ENCODE measurements at regions not wholly inside any gene's neighbourhood (a gene's known extent, or its start where the extent isn't known, plus 50 kb on each side); places are given as distances from the start of the nearest gene placed in this dataset.
A peak's percentile ranks its signal among the peaks of the same experiment; 100 is the strongest.

DNA sequence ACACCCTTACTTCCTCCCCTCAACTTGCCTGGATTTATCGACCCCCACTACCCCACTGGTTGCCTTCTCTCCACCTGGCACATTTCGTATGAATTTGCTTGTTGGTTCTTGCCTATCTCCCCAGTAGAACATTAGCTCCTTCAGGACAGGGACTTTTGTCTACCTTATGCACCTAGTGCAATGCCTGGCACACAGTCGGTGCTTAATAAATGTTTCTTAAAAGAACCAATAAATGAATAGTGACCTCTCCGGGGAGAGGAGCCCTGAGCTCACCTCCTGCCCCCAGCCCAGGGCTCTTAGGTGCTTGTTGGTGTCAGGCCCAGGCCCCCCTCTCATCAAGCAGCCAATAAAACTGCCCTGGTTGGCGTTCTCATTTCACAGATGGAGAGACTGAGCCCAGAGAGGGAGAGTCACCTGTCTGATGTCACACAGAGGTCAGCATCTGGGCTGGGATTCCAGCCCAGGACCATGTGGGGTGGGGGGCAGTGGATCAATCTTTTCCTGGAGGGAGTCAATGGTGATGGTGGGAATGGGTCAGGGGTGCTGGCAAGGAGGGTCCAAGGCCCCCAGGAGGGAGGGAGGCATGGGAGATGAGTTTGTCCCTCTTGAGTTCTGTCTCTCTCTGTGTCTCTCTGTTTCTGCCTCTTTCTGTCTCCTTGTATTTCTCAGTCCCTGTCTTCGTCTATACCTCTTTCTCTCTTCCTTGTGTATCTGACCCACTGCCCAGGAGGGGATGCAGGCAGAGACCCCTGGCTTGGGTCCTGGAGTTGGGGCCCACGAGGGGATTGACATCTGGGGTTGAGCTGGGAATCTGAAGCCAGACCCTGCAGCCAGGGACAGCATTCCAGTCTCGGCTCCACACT lies 89.6 kb downstream of the CEBPB start:
- in situ Hi-C loops (cut with HindIII; ENCODE audit: low pct_unique_long_range_greater_than_20kb, low sequenced_read_pairs), result no loop called here
- no peak for DNase-seq (ENCODE audit: low read depth in 1 of 2, low spot score in 1 of 2)

GRCh38 chr20:50280851-50281655 lies 90.4 kb downstream of the CEBPB start:
- in situ Hi-C loops (cut with HindIII; ENCODE audit: low pct_unique_long_range_greater_than_20kb, low sequenced_read_pairs), result no loop called here
- no peak for DNase-seq (ENCODE audit: low read depth in 1 of 2, low spot score in 1 of 2)
- no peak for TF ChIP-seq JUND (IDR thresholded peaks at IDR 0.05; ENCODE audit: low read depth)

More for the DNA sequence above, 89.6 kb downstream of the CEBPB start:
- TF ChIP-seq JUND (IDR thresholded peaks at IDR 0.05; ENCODE audit: low read depth), result no peak

DNA sequence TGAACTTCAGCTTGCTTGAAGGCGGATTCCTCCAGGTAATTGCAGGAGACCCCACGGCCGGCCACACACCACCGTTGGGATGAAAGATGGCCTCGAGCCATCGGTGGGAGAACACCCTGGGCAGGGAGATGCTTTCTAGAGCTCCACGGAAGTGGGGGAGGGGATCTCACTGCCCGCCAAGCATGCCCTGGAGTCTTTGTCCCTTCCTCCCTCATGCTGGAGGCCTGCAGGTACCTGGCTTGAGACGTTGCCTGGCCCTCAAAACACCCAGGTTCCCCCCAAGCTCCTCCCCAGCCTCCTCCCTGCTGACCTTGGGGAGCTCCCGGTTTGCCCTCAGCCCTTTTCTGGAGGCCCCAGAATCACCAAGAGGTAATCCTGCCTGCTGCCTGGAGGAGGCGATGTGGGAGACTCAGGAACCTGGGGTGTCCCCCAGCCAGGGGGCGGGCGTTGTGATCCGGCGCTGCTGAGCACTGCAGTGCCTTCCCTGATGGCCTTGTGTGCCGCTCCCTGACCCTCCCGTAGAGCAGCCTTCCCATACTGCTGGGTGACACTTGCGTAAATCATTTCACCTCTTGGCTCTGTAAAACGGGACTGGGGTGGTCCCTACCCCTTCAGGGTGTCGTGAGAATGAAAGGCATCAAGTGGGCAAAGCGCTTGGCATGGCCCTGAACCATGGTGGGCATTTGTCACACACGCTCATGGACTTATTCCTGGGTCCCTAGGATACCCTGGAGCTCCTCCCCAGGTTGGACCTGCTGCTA lies 91.4 kb downstream of the CEBPB start:
- no peak for TF ChIP-seq JUND (IDR thresholded peaks at IDR 0.05; ENCODE audit: low read depth)
- no peak for DNase-seq (ENCODE audit: low read depth in 1 of 2, low spot score in 1 of 2)
- in situ Hi-C loops (cut with HindIII; ENCODE audit: low pct_unique_long_range_greater_than_20kb, low sequenced_read_pairs), result no loop called here

DNA sequence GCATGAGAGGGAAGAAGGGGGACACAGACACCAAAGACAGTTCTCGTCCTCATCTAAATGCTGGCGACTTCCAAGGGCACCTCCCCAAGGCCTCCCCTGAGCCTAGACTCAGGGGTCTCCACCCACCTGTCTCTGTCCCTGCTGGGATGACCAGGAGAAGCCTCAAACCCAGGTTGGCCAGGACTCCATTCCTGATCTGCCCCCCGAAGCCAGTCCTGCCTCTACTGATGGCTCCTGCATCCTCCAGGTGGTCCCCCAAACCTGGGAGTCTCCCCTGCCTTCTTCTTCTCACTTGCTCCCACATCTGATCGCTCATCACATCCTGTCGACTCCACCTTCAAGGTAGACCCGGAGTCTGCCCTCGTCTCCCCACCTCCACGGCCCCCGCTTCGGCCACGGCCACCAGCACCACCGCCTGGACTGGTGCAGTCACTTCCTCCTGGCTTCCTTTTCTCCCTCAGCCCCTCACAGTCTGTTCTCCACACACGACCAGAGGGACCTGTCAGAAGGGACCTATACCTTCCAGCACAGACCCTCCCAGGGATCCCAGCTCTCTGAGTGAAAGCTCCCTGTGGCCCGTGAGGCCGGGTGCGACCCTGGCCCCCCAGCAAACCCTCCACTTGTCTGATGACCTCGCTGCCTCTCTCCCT lies 92.1 kb downstream of the CEBPB start:
- DNase-seq (ENCODE audit: low read depth in 1 of 2, low spot score in 1 of 2), result no peak
- in situ Hi-C loops (cut with HindIII; ENCODE audit: low pct_unique_long_range_greater_than_20kb, low sequenced_read_pairs), result no loop called here
- TF ChIP-seq JUND (IDR thresholded peaks at IDR 0.05; ENCODE audit: low read depth), result no peak

GRCh38 chr20:50283370-50283769 lies 92.7 kb downstream of the CEBPB start:
- in situ Hi-C loops (cut with HindIII; ENCODE audit: low pct_unique_long_range_greater_than_20kb, low sequenced_read_pairs), result no loop called here
- no peak for DNase-seq (ENCODE audit: low read depth in 1 of 2, low spot score in 1 of 2)
- no peak for TF ChIP-seq JUND (IDR thresholded peaks at IDR 0.05; ENCODE audit: low read depth)

DNA sequence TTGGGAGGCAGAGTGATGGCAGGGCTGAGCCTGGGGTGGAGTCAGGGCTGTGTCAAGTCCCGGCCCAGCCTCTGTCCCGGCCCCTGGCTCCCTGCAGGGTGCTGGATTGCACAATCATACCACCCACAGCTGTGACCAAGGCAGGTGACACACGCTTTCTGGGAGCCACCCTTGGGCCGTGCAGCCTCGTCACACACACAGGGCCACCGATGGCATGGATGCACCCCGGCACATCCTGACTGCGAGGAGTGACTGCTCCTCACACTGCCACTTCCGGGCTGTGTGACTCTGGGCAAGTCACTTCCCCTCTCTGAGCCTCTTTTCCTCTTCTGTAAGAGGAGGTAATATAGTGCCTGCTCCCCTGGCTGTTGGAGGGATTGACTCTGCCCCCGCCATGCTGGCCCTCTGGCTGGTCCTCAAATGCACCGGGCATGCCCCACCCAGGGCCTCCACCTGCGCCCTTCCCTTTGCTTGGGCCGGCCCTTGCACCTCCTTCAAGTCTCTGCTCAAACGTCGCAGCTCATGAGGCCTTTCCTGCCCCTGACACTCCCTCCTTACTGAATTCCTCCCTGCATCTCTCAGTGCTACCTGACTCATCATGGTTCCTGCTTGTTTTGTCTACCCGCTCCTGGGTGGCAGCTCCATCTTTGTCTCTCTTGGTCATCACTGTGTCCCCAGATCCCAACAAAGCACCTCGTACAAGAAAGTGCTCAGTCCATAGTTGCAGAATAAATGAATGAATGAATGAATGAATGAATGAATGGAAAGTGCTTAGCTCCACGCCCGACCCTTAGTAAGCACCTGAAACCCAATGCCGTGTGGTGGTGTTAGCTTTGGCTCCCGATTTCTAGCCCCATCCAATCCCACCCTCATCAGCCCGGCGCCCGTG lies 93.5 kb downstream of the CEBPB start:
- in situ Hi-C loops (cut with HindIII; ENCODE audit: low pct_unique_long_range_greater_than_20kb, low sequenced_read_pairs), result no loop called here
- TF ChIP-seq JUND (IDR thresholded peaks at IDR 0.05; ENCODE audit: low read depth), result no peak
- DNase-seq (ENCODE audit: low read depth in 1 of 2, low spot score in 1 of 2), result peak in 1 of 2 experiments; percentile 68

GRCh38 chr20:50284811-50285375 lies 94.3 kb downstream of the CEBPB start:
- TF ChIP-seq JUND (IDR thresholded peaks at IDR 0.05; ENCODE audit: low read depth), result no peak
- in situ Hi-C loops (cut with HindIII; ENCODE audit: low pct_unique_long_range_greater_than_20kb, low sequenced_read_pairs), result no loop called here
- peak in 1 of 2 experiments; percentile 63 for DNase-seq (ENCODE audit: low read depth in 1 of 2, low spot score in 1 of 2)

DNA sequence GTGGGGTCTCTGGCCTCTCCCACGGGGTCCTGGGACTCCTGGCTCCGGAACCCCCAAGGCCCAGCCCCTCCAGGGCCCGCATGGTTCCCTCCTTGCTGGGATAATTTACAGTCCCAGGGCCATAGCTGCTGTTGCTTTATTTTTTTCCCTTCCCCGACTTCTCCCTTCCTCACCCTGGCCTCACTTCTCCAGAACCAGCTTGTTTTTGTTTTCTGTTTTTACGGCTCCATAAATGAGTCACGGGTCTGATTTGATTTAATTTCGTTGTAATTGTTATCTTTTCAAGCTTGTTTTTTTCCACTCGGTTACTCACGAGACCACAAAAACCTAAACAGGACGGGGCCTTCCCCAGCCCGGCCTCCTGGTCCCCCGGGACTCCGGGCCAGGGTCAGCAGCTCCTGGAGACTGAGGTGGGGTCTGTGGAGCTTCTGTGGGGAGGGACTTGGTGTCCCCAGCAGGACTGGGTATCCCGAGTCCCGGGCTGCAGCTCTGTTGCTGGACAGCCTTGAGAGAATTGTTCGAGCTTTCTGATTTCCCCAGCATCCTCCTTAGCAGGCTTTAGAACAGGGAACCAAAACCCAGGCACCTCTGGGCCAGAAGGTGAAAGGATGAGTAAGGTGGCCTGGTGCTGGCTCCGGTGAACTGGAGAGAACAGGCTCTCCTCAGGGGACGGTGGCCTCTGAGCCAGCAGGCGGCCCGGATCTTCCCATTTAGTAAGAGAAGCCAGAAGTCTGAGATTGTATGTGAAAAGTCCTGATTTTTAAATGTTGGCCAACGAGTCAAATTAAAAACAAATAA lies 94.9 kb downstream of the CEBPB start:
- no peak for DNase-seq (ENCODE audit: low read depth in 1 of 2, low spot score in 1 of 2)
- in situ Hi-C loops (cut with HindIII; ENCODE audit: low pct_unique_long_range_greater_than_20kb, low sequenced_read_pairs), result no loop called here

GRCh38 chr20:50286174-50286511 lies 95.5 kb downstream of the CEBPB start:
- TF ChIP-seq JUND (IDR thresholded peaks at IDR 0.05; ENCODE audit: low read depth), result no peak
- DNase-seq (ENCODE audit: low read depth in 1 of 2, low spot score in 1 of 2), result no peak
- in situ Hi-C loops (cut with HindIII; ENCODE audit: low pct_unique_long_range_greater_than_20kb, low sequenced_read_pairs), result no loop called here

More for the DNA sequence above, 94.9 kb downstream of the CEBPB start:
- no peak for TF ChIP-seq JUND (IDR thresholded peaks at IDR 0.05; ENCODE audit: low read depth)

DNA sequence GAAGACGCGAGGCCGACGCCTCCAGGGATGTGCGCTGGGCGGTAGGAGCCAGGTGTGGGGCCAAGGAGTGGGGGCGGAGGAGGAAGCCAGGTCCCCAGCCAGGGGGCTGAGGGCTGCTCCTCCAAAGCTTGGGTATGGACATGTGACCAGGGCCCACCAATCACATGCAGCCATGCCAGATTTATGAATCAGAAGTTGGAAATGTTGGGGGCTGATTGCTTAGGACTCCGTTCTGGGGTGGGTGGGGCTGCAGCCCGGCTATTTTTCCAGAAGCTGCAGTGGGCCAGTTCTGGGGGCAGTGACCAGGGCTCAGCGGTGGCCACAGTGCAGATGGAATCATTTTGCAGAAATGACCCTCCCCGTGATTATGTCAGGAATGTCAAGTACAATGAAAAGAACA lies 96.0 kb downstream of the CEBPB start:
- no peak for DNase-seq (ENCODE audit: low read depth in 1 of 2, low spot score in 1 of 2)
- in situ Hi-C loops (cut with HindIII; ENCODE audit: low pct_unique_long_range_greater_than_20kb, low sequenced_read_pairs), result no loop called here

More for the DNA sequence above, 96.0 kb downstream of the CEBPB start:
- TF ChIP-seq JUND (IDR thresholded peaks at IDR 0.05; ENCODE audit: low read depth), result no peak
